ENCODE measurements at regions not wholly inside any gene's neighbourhood (a gene's known extent, or its start where the extent isn't known, plus 50 kb on each side); places are given as distances from the start of the nearest gene placed in this dataset.
A peak's percentile ranks its signal among the peaks of the same experiment; 100 is the strongest.

DNA sequence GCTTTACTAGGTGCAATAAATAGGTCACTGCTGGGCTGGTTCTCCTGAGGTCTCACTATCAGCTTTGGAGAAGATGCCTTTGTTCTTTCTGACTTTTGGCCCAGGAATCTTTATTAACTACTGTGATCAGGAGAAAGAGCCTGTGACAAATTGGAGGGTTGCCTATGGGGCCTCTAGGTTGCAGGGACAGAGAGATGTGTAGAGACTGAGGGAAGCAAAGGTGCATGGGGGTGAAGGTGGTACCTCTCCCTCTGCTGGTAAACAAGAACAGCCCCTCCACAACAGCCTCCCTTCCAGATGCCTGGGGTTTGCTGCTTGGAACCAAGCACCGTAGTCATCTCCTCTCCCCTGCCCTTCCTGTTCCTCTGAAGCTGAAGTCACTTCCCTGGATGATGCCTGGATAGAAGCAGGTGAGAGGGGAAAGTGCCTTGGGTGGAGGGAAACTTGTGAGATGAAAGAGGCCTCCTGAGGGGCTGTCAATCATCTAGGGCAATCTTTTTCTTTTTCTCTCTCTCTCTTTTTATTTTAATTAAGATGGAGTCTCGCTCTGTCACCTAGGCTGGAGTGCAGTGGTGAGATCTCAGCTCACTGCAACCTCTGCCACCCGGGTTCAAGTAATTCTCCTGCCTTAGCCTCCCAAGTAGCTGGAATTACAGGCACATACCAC lies 57.4 kb upstream of the DUSP22 start:
- H3K36me3 ChIP-seq (ENCODE audit: insufficient read depth): no peaks in the 10 kb centered on the region
- no peak overlapping the region for H3K27ac ChIP-seq
- no peak overlapping the region for H3K4me3 ChIP-seq (IDR thresholded peaks at IDR 0.05; ENCODE audit: insufficient read depth, low read depth, low read length)
- peak overlapping the region; percentile 79; the same call in 1 of the 2 replicates for H3K4me2 ChIP-seq
- H3K4me1 ChIP-seq (ENCODE audit: low read depth, poor library complexity, severe bottlenecking): peaks cover 38% of the 10 kb centered on the region
- H3K9ac ChIP-seq: no peak overlapping the region
- H3K79me2 ChIP-seq (ENCODE audit: insufficient read depth, low read depth): no peaks in the 10 kb centered on the region
- no peak overlapping the region for H2AFZ ChIP-seq (ENCODE audit: low read depth)
- TF ChIP-seq, protein P1, sequence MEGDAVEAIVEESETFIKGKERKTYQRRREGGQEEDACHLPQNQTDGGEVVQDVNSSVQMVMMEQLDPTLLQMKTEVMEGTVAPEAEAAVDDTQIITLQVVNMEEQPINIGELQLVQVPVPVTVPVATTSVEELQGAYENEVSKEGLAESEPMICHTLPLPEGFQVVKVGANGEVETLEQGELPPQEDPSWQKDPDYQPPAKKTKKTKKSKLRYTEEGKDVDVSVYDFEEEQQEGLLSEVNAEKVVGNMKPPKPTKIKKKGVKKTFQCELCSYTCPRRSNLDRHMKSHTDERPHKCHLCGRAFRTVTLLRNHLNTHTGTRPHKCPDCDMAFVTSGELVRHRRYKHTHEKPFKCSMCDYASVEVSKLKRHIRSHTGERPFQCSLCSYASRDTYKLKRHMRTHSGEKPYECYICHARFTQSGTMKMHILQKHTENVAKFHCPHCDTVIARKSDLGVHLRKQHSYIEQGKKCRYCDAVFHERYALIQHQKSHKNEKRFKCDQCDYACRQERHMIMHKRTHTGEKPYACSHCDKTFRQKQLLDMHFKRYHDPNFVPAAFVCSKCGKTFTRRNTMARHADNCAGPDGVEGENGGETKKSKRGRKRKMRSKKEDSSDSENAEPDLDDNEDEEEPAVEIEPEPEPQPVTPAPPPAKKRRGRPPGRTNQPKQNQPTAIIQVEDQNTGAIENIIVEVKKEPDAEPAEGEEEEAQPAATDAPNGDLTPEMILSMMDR (conservative IDR thresholded peaks at IDR 0.05; ENCODE audit: low read depth, low read length): no peak
- no peaks in the 10 kb centered on the region for H4K20me1 ChIP-seq (ENCODE audit: insufficient read depth)
- H3K27me3 ChIP-seq (ENCODE audit: insufficient read depth, low read depth): no peaks in the 10 kb centered on the region

DNA sequence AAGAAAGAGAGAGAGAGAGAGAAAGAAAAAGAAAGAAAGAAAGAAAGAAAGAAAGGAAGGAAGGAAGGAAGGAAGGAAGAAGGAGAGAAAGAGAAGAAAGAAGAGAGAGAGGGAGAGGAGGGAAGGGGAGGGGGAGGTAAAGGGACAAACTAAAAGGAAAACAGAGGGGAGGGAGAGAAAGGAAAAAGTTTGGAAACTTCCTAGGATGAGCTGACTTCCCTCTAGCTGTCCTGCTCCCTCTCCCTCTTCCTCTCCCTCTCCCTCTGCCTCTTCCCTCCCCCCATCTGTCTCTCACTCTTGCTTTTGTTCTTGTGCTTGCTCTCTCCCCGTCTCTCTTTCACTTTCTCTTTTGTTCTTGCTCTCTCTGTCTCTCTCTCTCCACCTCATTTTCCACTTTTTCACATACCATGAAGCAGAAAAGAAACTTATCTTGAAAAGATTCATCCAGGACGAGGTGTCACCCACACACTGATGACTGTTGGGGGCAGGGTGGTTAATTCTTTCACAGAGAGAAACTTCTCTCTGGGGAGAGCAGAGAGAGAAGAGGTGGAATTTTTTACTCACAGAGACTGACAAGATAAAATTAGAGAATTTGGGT lies 56.4 kb upstream of the DUSP22 start:
- H3K4me2 ChIP-seq: peak overlapping the region; percentile 79
- peaks cover 28% of the 10 kb centered on the region for H3K4me1 ChIP-seq (ENCODE audit: low read depth, poor library complexity, severe bottlenecking)
- H3K36me3 ChIP-seq (ENCODE audit: insufficient read depth): no peaks in the 10 kb centered on the region
- H2AFZ ChIP-seq (ENCODE audit: low read depth): peak overlapping the region; percentile 73
- H3K27ac ChIP-seq: peak overlapping the region; percentile 44; the same call in 1 of the 2 replicates
- no peak overlapping the region for H3K4me3 ChIP-seq (IDR thresholded peaks at IDR 0.05; ENCODE audit: insufficient read depth, low read depth, low read length)
- H3K9ac ChIP-seq: peak overlapping the region; percentile 31; the same call in 1 of the 2 replicates
- no peaks in the 10 kb centered on the region for H3K27me3 ChIP-seq (ENCODE audit: insufficient read depth, low read depth)
- TF ChIP-seq, protein P1 (conservative IDR thresholded peaks at IDR 0.05; ENCODE audit: low read depth, low read length): no peak
- H3K79me2 ChIP-seq (ENCODE audit: insufficient read depth, low read depth): no peaks in the 10 kb centered on the region
- no peaks in the 10 kb centered on the region for H4K20me1 ChIP-seq (ENCODE audit: insufficient read depth)

DNA sequence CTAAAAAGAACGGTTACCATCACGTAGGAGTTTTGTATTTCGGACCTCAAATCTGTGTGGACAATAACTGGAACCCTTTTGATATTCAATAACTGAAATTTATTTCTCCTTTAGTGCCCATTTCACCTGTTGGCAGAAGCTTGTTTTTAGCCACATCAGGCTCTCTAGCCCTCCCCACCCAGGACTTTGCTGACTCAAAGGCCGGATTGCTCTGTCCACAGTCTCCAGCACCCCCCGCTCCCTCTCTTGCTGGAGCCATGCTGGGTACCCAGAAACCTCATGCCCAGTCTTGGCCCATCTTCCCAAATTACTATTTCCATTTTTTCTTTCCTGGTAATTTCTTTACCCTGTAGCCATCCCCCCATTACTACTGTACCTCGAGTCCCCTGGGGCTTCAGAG lies 55.8 kb upstream of the DUSP22 start:
- TF ChIP-seq, protein P1 (conservative IDR thresholded peaks at IDR 0.05; ENCODE audit: low read depth, low read length): no peak
- peak overlapping the region; percentile 79; the same call in 1 of the 2 replicates for H3K4me2 ChIP-seq
- no peak overlapping the region for H3K4me3 ChIP-seq (IDR thresholded peaks at IDR 0.05; ENCODE audit: insufficient read depth, low read depth, low read length)
- peak overlapping the region; percentile 44; the same call in 1 of the 2 replicates for H3K27ac ChIP-seq
- peak overlapping the region; percentile 73; the same call in 1 of the 2 replicates for H2AFZ ChIP-seq (ENCODE audit: low read depth)
- H3K27me3 ChIP-seq (ENCODE audit: insufficient read depth, low read depth): no peaks in the 10 kb centered on the region
- no peaks in the 10 kb centered on the region for H4K20me1 ChIP-seq (ENCODE audit: insufficient read depth)
- H3K79me2 ChIP-seq (ENCODE audit: insufficient read depth, low read depth): no peaks in the 10 kb centered on the region
- no peaks in the 10 kb centered on the region for H3K36me3 ChIP-seq (ENCODE audit: insufficient read depth)
- H3K4me1 ChIP-seq (ENCODE audit: low read depth, poor library complexity, severe bottlenecking): peaks cover 28% of the 10 kb centered on the region
- no peak overlapping the region; the same call in 1 of the 2 replicates for H3K9ac ChIP-seq

DNA sequence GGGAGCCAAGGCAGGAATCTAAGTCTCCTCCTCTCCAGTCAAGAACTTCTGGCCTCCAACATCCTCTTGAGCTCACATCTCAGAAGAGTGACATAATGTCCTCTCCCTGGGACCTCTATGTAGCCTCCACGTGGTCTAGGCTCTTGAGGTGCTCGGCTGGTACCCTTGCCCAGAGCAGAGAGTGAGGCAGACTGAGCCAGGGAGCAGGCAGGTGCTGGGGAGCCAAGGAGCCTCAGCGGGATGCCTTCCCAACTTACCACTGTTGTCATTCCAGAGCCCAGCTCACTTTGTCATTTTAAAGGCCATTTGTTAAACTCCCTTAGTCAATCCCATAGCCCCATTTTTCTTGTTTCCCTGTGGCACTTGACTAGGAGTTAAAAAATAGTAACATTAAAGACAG lies 52.1 kb upstream of the DUSP22 start:
- Histone ChIP-seq H3K9ac (no peak overlapping the region), H4K20me1 (ENCODE audit: insufficient read depth) (no peaks in the 10 kb centered on the region), H3K27me3 (ENCODE audit: insufficient read depth, low read depth) (no peaks in the 10 kb centered on the region), H3K4me3 (IDR thresholded peaks at IDR 0.05; ENCODE audit: insufficient read depth, low read depth, low read length) (no peak overlapping the region), H2AFZ (ENCODE audit: low read depth) (no peak overlapping the region), H3K4me2 (no peak overlapping the region), H3K36me3 (ENCODE audit: insufficient read depth) (no peaks in the 10 kb centered on the region), H3K27ac (no peak overlapping the region), H3K79me2 (ENCODE audit: insufficient read depth, low read depth) (no peaks in the 10 kb centered on the region), H3K4me1 (ENCODE audit: low read depth, poor library complexity, severe bottlenecking) (peaks cover 20% of the 10 kb centered on the region)
- TF ChIP-seq, protein P1 (conservative IDR thresholded peaks at IDR 0.05; ENCODE audit: low read depth, low read length): no peak
